HL-60 (cell line): ENCODE measurements at regions not wholly inside any gene's neighbourhood (a gene's known extent, or its start where the extent isn't known, plus 50 kb on each side); places are given as distances from the start of the nearest gene placed in this dataset.

Experiments
- DNase-seq, 2 experiments: peaks; one replicate each; pipeline ENCODE4 v3.0.0-alpha.2; 2010 to 2020; ENCODE audit warnings: low read depth in 1 of 2, low spot score in 1 of 2
- H3K27ac ChIP-seq: fragments of 250-450 bp; sonication (Bioruptor Pico); replicated peaks from 2 replicates; pipeline ENCODE4 v1.5.1; 2020; ENCODE audit warnings: mild to moderate bottlenecking, moderate library complexity
- H3K27me3 ChIP-seq: fragments of 250-450 bp; sonication (Bioruptor Pico); 2 replicates; pipeline ENCODE4 v1.5.1; 2021; ENCODE audit warnings: mild to moderate bottlenecking, moderate library complexity; ENCODE audit not compliant: insufficient read depth, poor library complexity, severe bottlenecking
- H3K4me3 ChIP-seq: replicated peaks from 2 replicates; pipeline ENCODE4 v1.5.1; 2011; ENCODE audit warnings: mild to moderate bottlenecking, control low read depth, low read length; ENCODE audit not compliant: insufficient read depth
- GABPA ChIP-seq: IDR thresholded peaks from 2 replicates; pipeline ENCODE4 v1.6.1; 2012; ENCODE audit warnings: low read depth
- POLR2AphosphoS5 ChIP-seq: IDR thresholded peaks from 2 replicates; pipeline ENCODE4 v1.6.1; 2012; ENCODE audit warnings: low read depth
- SPI1 ChIP-seq: IDR thresholded peaks from 2 replicates; pipeline ENCODE4 v1.6.1; 2012; ENCODE audit warnings: low read depth, mild to moderate bottlenecking, borderline replicate concordance
- TF ChIP-seq, protein P1 (sequence below): IDR thresholded peaks from 2 replicates; pipeline ENCODE4 v1.6.1; 2012; ENCODE audit warnings: low read depth; ENCODE audit not compliant: insufficient replicate concordance
- TF ChIP-seq, protein P2 (sequence below): IDR thresholded peaks from one replicate; pipeline ENCODE4 v1.5.1; 2011; ENCODE audit warnings: low read length, control low read depth, inconsistent platforms; ENCODE audit not compliant: insufficient read depth

DNA sequence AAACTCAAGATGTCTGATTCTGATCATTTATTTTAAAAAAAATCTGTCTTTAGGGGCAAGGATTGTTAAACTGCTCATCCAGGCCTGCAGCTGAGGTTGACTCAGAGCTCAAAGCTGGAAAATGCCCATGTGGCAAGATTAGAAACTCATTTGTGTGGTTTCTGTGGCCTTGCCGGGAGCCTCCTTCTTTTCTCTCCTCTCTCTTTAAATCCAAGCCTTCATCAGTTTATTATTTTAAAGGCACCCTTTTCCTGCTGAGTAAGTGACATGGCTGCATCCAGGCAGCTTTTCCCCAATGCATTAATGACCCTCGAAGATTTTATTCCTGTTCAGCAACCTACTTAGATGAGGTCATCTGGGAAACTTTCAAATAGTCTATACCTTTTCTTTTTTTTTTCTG, 221.3 kb upstream of the CDIN1 start:
- Histone ChIP-seq H3K4me3 (no peak overlapping the region), H3K27me3 (no peaks in the 10 kb centered on the region), H3K27ac (no peak overlapping the region)
- TF ChIP-seq, protein P1, sequence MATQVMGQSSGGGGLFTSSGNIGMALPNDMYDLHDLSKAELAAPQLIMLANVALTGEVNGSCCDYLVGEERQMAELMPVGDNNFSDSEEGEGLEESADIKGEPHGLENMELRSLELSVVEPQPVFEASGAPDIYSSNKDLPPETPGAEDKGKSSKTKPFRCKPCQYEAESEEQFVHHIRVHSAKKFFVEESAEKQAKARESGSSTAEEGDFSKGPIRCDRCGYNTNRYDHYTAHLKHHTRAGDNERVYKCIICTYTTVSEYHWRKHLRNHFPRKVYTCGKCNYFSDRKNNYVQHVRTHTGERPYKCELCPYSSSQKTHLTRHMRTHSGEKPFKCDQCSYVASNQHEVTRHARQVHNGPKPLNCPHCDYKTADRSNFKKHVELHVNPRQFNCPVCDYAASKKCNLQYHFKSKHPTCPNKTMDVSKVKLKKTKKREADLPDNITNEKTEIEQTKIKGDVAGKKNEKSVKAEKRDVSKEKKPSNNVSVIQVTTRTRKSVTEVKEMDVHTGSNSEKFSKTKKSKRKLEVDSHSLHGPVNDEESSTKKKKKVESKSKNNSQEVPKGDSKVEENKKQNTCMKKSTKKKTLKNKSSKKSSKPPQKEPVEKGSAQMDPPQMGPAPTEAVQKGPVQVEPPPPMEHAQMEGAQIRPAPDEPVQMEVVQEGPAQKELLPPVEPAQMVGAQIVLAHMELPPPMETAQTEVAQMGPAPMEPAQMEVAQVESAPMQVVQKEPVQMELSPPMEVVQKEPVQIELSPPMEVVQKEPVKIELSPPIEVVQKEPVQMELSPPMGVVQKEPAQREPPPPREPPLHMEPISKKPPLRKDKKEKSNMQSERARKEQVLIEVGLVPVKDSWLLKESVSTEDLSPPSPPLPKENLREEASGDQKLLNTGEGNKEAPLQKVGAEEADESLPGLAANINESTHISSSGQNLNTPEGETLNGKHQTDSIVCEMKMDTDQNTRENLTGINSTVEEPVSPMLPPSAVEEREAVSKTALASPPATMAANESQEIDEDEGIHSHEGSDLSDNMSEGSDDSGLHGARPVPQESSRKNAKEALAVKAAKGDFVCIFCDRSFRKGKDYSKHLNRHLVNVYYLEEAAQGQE: no peak
- TF ChIP-seq SPI1 (no peak), POLR2AphosphoS5 (no peak), GABPA (no peak)
- TF ChIP-seq, protein P2, sequence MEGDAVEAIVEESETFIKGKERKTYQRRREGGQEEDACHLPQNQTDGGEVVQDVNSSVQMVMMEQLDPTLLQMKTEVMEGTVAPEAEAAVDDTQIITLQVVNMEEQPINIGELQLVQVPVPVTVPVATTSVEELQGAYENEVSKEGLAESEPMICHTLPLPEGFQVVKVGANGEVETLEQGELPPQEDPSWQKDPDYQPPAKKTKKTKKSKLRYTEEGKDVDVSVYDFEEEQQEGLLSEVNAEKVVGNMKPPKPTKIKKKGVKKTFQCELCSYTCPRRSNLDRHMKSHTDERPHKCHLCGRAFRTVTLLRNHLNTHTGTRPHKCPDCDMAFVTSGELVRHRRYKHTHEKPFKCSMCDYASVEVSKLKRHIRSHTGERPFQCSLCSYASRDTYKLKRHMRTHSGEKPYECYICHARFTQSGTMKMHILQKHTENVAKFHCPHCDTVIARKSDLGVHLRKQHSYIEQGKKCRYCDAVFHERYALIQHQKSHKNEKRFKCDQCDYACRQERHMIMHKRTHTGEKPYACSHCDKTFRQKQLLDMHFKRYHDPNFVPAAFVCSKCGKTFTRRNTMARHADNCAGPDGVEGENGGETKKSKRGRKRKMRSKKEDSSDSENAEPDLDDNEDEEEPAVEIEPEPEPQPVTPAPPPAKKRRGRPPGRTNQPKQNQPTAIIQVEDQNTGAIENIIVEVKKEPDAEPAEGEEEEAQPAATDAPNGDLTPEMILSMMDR: no peak
- no peak for DNase-seq

DNA sequence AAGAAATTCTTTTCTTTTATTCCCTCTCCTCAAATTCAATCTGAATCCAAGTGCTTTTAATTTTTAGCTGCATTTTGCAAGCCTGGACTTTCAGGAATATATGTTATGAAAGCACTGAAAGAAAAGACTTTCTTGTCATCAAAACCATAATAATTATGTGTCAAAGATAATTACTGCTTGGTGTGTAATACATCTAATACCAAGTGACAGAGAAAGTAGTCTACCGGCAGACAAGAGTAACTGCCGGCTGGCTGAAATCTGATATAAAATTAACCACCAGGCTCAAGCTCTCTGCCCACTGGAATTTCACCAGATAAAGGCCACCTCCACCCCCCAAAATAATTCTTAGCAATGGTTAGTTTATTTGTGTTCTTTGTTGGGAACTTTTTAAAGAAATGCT, 220.9 kb upstream of the CDIN1 start:
- DNase-seq: no peak

DNA sequence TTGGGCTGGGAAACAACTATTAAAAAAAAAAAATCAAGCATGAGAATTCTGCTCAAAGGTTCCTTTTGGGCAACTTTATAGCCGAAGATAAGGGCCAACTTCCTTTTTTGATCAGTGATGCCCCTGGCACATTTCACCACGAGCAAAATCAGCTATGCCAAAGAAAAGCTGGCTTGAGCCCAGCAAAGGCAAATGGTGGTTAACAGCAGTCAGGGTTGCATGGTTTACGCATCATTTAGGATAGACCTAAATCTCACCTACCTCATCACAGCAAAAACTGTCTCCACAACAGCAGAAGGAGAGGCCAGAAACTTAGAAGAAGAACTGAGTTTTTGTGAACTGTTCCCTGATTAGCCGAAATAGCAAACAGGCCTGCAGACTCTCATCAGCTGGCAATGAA, 220.1 kb upstream of the CDIN1 start:
- no peak for DNase-seq
- Histone ChIP-seq H3K4me3 (no peak overlapping the region), H3K27ac (no peak overlapping the region), H3K27me3 (peaks cover 2% of the 10 kb centered on the region)
- TF ChIP-seq, protein P1: no peak
- no peak for TF ChIP-seq POLR2AphosphoS5
- no peak for TF ChIP-seq GABPA
- TF ChIP-seq, protein P2: no peak
- no peak for TF ChIP-seq SPI1

More for the DNA sequence above, 220.9 kb upstream of the CDIN1 start:
- Histone ChIP-seq H3K27ac (no peak overlapping the region), H3K27me3 (no peaks in the 10 kb centered on the region), H3K4me3 (no peak overlapping the region)
- TF ChIP-seq, protein P2: no peak
- no peak for TF ChIP-seq POLR2AphosphoS5
- no peak for TF ChIP-seq SPI1
- TF ChIP-seq GABPA: no peak
- TF ChIP-seq, protein P1: no peak
